SK-N-SH (cell line): ENCODE measurements at regions not wholly inside any gene's neighbourhood (a gene's known extent, or its start where the extent isn't known, plus 50 kb on each side); places are given as distances from the start of the nearest gene placed in this dataset.

Experiments used
- CTCF ChIA-PET: fragments of 300-600, 350-600 bp; formaldehyde crosslinking; extraction: SDS; loops from one replicate; lab custom pipeline; 2021; lab: Yijun Ruan, JAX
- POLR2A ChIA-PET: fragments of 350-600 bp; sonication (Branson Sonifier 250); formaldehyde crosslinking; extraction: SDS; loops from one replicate; lab custom pipeline; 2020; ENCODE audit warnings: antibody characterized with exemption, inconsistent platforms; lab: Yijun Ruan, JAX
- DNase-seq: peaks from one replicate; pipeline ENCODE4 v3.0.0; 2012
- H2AFZ ChIP-seq: fragments of 200-600 bp; sonication (generic); 2 replicates; pipeline ENCODE4 v1.8.1; 2016; ENCODE audit warnings: antibody characterized with exemption, mild to moderate bottlenecking, low read depth
- H3F3A ChIP-seq: fragments of 200-600 bp; sonication (generic); replicated peaks from 2 replicates; pipeline ENCODE3; 2016; ENCODE audit warnings: antibody characterized with exemption, mild to moderate bottlenecking; ENCODE audit not compliant: insufficient read depth
- H3K27ac ChIP-seq, 2 experiments: fragments of 200-500 bp in 1 of 2; fragments of 200-600 bp in 1 of 2; sonication (Bioruptor generic) in 1 of 2; sonication (generic), shearing (Covaris generic) in 1 of 2; 2 replicates each; pipeline versions ENCODE4 v1.5.1 to v1.6.1; 2014 to 2016; ENCODE audit warnings: low read depth in 2 of 2, inconsistent platforms in 1 of 2, low read length in 1 of 2, mild to moderate bottlenecking in 1 of 2, mixed read lengths in 1 of 2
- H3K27me3 ChIP-seq: fragments of 200-600 bp; sonication (generic), shearing (Covaris generic); 2 replicates; pipeline ENCODE4 v1.6.1; 2016; ENCODE audit warnings: mixed run types; ENCODE audit not compliant: insufficient read depth
- H3K36me3 ChIP-seq, 2 experiments: fragments of 200-500 bp in 1 of 2; fragments of 200-600 bp in 1 of 2; sonication (Bioruptor generic) in 1 of 2; sonication (generic) in 1 of 2; replicated peaks in 1 of 2; 2 replicates each; pipeline versions ENCODE3 to v1.5.1; 2014 to 2016; ENCODE audit warnings: low read length in 1 of 2, mild to moderate bottlenecking in 1 of 2; ENCODE audit not compliant: insufficient read depth in 2 of 2, control insufficient read depth in 1 of 2
- H3K4me1 ChIP-seq, 2 experiments: fragments of 200-500 bp in 1 of 2; fragments of 200-600 bp in 1 of 2; sonication (Bioruptor generic) in 1 of 2; sonication (generic), shearing (Covaris generic) in 1 of 2; 2 replicates each; pipeline versions ENCODE4 v1.5.1 to v1.6.1; 2014 to 2016; ENCODE audit warnings: low read depth in 1 of 2, low read length in 1 of 2, mixed run types in 1 of 2; ENCODE audit not compliant: insufficient read depth in 2 of 2, control insufficient read depth in 1 of 2
- H3K4me2 ChIP-seq: fragments of 200-600 bp; sonication (generic), shearing (Covaris generic); 2 replicates; pipeline ENCODE4 v1.6.1; 2017; ENCODE audit warnings: mixed run types
- H3K4me3 ChIP-seq, 2 experiments: fragments of 200-500 bp in 1 of 2; fragments of 200-600 bp in 1 of 2; sonication (Bioruptor generic) in 1 of 2; sonication (generic), shearing (Covaris generic) in 1 of 2; 2 replicates each; pipeline versions ENCODE4 v1.5.1 to v1.8.1; 2014 to 2016; ENCODE audit warnings: low read depth in 2 of 2, inconsistent platforms in 1 of 2, low read length in 1 of 2, mild to moderate bottlenecking in 1 of 2, mixed read lengths in 1 of 2, moderate library complexity in 1 of 2
- H3K79me2 ChIP-seq: fragments of 200-600 bp; sonication (generic); 2 replicates; pipeline ENCODE4 v1.8.1; 2017; ENCODE audit warnings: mild to moderate bottlenecking; ENCODE audit not compliant: insufficient read depth
- H3K9ac ChIP-seq: fragments of 200-600 bp; sonication (generic); 2 replicates; pipeline ENCODE4 v1.6.1; 2017; ENCODE audit warnings: mixed run types
- H3K9me2 ChIP-seq: fragments of 200-600 bp; sonication (generic); 2 replicates; pipeline ENCODE4 v1.6.1; 2017; ENCODE audit warnings: mixed run types
- H3K9me3 ChIP-seq: fragments of 200-600 bp; sonication (generic); 2 replicates; pipeline ENCODE4 v1.6.1; 2017; ENCODE audit warnings: mixed run types, mild to moderate bottlenecking, moderate library complexity
- H4K20me1 ChIP-seq: fragments of 200-600 bp; sonication (generic); 2 replicates; pipeline ENCODE4 v1.6.1; 2017; ENCODE audit warnings: mild to moderate bottlenecking, mixed run types; ENCODE audit not compliant: insufficient read depth
- CTCF ChIP-seq: fragments of 200-600 bp; sonication (generic); IDR thresholded peaks from 2 replicates; pipeline ENCODE4 v1.6.1; 2017; ENCODE audit warnings: antibody characterized with exemption, mild to moderate bottlenecking, moderate library complexity
- GABPA ChIP-seq: IDR thresholded peaks from 2 replicates; pipeline ENCODE4 v1.4.0; 2012; ENCODE audit warnings: low read depth, mild to moderate bottlenecking
- NRF1 ChIP-seq: IDR thresholded peaks from 2 replicates; pipeline ENCODE4 v1.6.1; 2012; ENCODE audit warnings: low read depth, mild to moderate bottlenecking, low read length
- RAD21 ChIP-seq: IDR thresholded peaks from 2 replicates; pipeline ENCODE4 v1.6.1; 2012; ENCODE audit warnings: mild to moderate bottlenecking, low read length
- SIN3A ChIP-seq: IDR thresholded peaks from 2 replicates; pipeline ENCODE4 v1.6.1; 2012; ENCODE audit warnings: low read depth, mild to moderate bottlenecking, low read length, moderate library complexity, borderline replicate concordance
- SMC3 ChIP-seq: IDR thresholded peaks from 2 replicates; pipeline ENCODE4 v1.6.1; 2012; ENCODE audit warnings: low read depth, low read length, improper control_type of control experiment
- TAF1 ChIP-seq: IDR thresholded peaks from 2 replicates; pipeline ENCODE4 v1.6.1; 2012; ENCODE audit warnings: low read depth, mild to moderate bottlenecking, low read length, moderate library complexity, borderline replicate concordance
- TCF12 ChIP-seq: IDR thresholded peaks from 2 replicates; pipeline ENCODE4 v1.4.0; 2012
- TEAD4 ChIP-seq: IDR thresholded peaks from 2 replicates; pipeline ENCODE4 v1.4.0; 2012; ENCODE audit warnings: mild to moderate bottlenecking, borderline replicate concordance; ENCODE audit not compliant: insufficient read depth
- WGBS: methylation state at CpG from one replicate; pipeline ENCODE4 v1.1.6; 2017; ENCODE audit warnings: low lambda C conversion rate; 5-methylcytosine and 5-hydroxymethylcytosine counted together
- TF ChIP-seq, protein P1 (sequence below): IDR thresholded peaks from 2 replicates; pipeline ENCODE4 v1.4.0; 2012; ENCODE audit warnings: low read depth, borderline replicate concordance

GRCh38 chr16:65386672-65387071 lies 264.8 kb upstream of the CDH11 start:
- no peak for DNase-seq
- WGBS: 40% methylated on average over 2 of the region's 2 CpGs
- POLR2A ChIA-PET: no interaction called here
- Histone ChIP-seq H3K9ac (no peak overlapping the region), H3K79me2 (no peaks in the 10 kb centered on the region), H3K4me2 (no peak overlapping the region), H3K9me2 (no peaks in the 10 kb centered on the region), H4K20me1 (no peaks in the 10 kb centered on the region), H3F3A (no peaks in the 10 kb centered on the region), H3K9me3 (no peaks in the 10 kb centered on the region), H3K27ac (no peak overlapping the region), H3K4me3 (no peak overlapping the region), H3K36me3 (no peaks in the 10 kb centered on the region), H2AFZ (no peak overlapping the region), H3K27me3 (no peaks in the 10 kb centered on the region), H3K4me1 (no peaks in the 10 kb centered on the region)
- TF ChIP-seq TEAD4 (no peak), TCF12 (no peak), CTCF (no peak)
- CTCF ChIA-PET: no interaction called here

DNA sequence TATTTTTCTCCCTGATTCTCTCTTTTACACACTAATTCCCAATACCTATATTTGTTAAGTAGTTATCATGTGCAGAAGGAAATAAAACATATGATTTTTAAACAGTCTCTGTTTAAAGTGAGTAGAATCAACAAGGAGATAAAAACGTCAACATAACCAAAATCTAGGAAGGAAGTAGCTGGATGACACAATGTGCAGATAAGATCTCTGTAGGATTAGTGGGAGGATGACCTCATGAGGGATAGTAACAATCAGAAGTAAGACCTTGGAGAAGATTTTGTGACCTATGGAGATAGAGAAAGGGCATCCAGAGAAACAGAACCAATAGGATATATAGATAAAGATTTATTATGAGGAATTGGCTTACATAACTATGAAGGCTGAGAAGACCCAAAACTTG lies 262.6 kb upstream of the CDH11 start:
- Histone ChIP-seq H3K9me3 (no peaks in the 10 kb centered on the region), H2AFZ (no peak overlapping the region), H3K4me2 (no peak overlapping the region), H3K27ac (no peak overlapping the region), H3K79me2 (no peaks in the 10 kb centered on the region), H3K27me3 (no peaks in the 10 kb centered on the region), H3K4me1 (no peaks in the 10 kb centered on the region), H4K20me1 (no peaks in the 10 kb centered on the region), H3K36me3 (no peaks in the 10 kb centered on the region), H3K4me3 (no peak overlapping the region), H3F3A (no peaks in the 10 kb centered on the region), H3K9me2 (no peaks in the 10 kb centered on the region), H3K9ac (no peak overlapping the region)
- WGBS: 17% methylated on average over 1 of the region's 1 CpG
- ChIA-PET CTCF (no interaction called here), POLR2A (no interaction called here)
- no peak for DNase-seq
- TF ChIP-seq SIN3A: no peak
- TF ChIP-seq GABPA: no peak
- no peak for TF ChIP-seq TAF1
- no peak for TF ChIP-seq RAD21
- TF ChIP-seq SMC3: no peak
- TF ChIP-seq, protein P1, sequence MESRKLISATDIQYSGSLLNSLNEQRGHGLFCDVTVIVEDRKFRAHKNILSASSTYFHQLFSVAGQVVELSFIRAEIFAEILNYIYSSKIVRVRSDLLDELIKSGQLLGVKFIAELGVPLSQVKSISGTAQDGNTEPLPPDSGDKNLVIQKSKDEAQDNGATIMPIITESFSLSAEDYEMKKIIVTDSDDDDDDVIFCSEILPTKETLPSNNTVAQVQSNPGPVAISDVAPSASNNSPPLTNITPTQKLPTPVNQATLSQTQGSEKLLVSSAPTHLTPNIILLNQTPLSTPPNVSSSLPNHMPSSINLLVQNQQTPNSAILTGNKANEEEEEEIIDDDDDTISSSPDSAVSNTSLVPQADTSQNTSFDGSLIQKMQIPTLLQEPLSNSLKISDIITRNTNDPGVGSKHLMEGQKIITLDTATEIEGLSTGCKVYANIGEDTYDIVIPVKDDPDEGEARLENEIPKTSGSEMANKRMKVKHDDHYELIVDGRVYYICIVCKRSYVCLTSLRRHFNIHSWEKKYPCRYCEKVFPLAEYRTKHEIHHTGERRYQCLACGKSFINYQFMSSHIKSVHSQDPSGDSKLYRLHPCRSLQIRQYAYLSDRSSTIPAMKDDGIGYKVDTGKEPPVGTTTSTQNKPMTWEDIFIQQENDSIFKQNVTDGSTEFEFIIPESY: no peak
- no peak for TF ChIP-seq NRF1
- no peak for TF ChIP-seq CTCF
